Pulmonary artery endothelial cell (primary cell): ENCODE measurements at regions not wholly inside any gene's neighbourhood (a gene's known extent, or its start where the extent isn't known, plus 50 kb on each side); places are given as distances from the start of the nearest gene placed in this dataset.
"Not testable (repeated sequence)": the region's sequence is repeated elsewhere in the genome, so short reads cannot be mapped to it uniquely, and the experiment has no call there.

ENCODE experiments used
- DNase-seq: peaks from one replicate; pipeline ENCODE4 v3.0.0-alpha.2; 2011; ENCODE audit warnings: low read depth, low spot score

- no peak for DNase-seq
Observed at GRCh38 chr10:53209944-53210611, 437.5 kb upstream of the MBL2 start.

- DNase-seq, result no peak
Observed at GRCh38 chr10:53183733-53184132, 411.1 kb upstream of the MBL2 start.

GRCh38 chr10:53177468-53177867, 404.9 kb upstream of the MBL2 start:
- DNase-seq, result no peak

GRCh38 chr10:53166325-53166724, 393.7 kb upstream of the MBL2 start:
- no peak for DNase-seq

GRCh38 chr10:53162856-53163255, 390.3 kb upstream of the MBL2 start:
- no peak for DNase-seq

- no peak for DNase-seq
Observed at GRCh38 chr10:53161231-53161630, 388.6 kb upstream of the MBL2 start.

- not testable (repeated sequence) for DNase-seq
Observed at GRCh38 chr10:53155674-53156073, 383.1 kb upstream of the MBL2 start.

GRCh38 chr10:53153831-53154230, 381.2 kb upstream of the MBL2 start:
- DNase-seq, result no peak

GRCh38 chr10:53140506-53140905, 367.9 kb upstream of the MBL2 start:
- DNase-seq, result no peak

- DNase-seq, result no peak
Observed at GRCh38 chr10:53135897-53136253, 363.3 kb upstream of the MBL2 start.

GRCh38 chr10:53135213-53135896, 362.8 kb upstream of the MBL2 start:
- DNase-seq, result no peak

GRCh38 chr10:53134050-53134449, 361.5 kb upstream of the MBL2 start:
- DNase-seq, result no peak

- DNase-seq, result no peak
Observed at GRCh38 chr10:53130337-53130736, 357.8 kb upstream of the MBL2 start.

- no peak for DNase-seq
Observed at GRCh38 chr10:53127686-53128085, 355.1 kb upstream of the MBL2 start.

GRCh38 chr10:53123311-53123710, 350.7 kb upstream of the MBL2 start:
- DNase-seq, result no peak

GRCh38 chr10:53122281-53122680, 349.7 kb upstream of the MBL2 start:
- no peak for DNase-seq

GRCh38 chr10:53115660-53116059, 343.1 kb upstream of the MBL2 start:
- DNase-seq, result no peak

GRCh38 chr10:53111529-53111928, 338.9 kb upstream of the MBL2 start:
- no peak for DNase-seq

- no peak for DNase-seq
Observed at GRCh38 chr10:53109320-53109719, 336.7 kb upstream of the MBL2 start.

- no peak for DNase-seq
Observed at GRCh38 chr10:53108317-53108934, 335.8 kb upstream of the MBL2 start.

GRCh38 chr10:53107711-53108110, 335.1 kb upstream of the MBL2 start:
- DNase-seq, result no peak

- no peak for DNase-seq
Observed at GRCh38 chr10:53102424-53102823, 329.8 kb upstream of the MBL2 start.

GRCh38 chr10:53093878-53094277, 321.3 kb upstream of the MBL2 start:
- no peak for DNase-seq
